ENCODE measurements at regions not wholly inside any gene's neighbourhood (a gene's known extent, or its start where the extent isn't known, plus 50 kb on each side); places are given as distances from the start of the nearest gene placed in this dataset.
"Not testable (repeated sequence)": the region's sequence is repeated elsewhere in the genome, so short reads cannot be mapped to it uniquely, and the experiment has no call there.

DNA sequence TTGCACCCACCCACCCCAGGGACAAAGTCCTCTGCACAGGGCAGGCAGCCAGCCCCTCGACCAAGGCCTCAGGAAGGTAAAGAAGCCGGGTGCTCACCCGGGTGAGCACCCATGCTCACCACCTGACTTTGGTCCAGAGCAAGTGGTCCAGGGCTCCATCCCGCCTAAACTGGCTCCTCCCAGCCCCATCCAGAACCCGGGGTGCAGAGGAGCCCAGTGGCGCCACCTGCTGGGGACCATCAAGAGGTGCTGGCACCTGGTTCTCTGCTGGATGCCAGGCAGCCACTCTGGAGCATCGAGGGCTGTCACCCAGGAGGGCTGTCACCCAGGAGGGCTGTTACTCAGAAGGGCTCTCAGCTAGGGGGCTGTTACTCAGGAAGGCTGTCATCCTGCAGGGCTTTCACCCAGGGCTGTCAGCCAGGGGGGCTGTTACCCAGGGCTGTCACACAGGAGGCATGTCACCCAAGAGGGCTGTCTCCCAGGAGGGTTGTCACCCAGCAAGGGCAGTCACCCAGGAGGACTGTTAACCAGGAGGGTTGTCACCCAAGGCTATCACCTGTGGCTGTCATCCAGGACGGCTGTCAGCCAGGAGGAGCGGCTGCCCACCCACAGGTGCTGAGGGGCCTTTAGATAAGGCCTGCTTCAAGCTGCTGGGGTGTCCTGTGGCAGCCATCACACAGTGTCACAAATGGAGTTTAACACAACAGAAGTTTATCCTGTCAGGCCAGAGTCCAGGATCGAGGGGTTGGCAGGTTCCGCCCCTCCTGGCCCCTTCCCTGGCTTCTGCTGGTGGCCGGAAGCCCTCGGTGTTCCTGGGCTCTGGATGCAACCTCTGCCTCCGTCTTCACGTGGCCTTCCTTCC lies 98.5 kb downstream of the TNFRSF13B start:
- H3K4me3 ChIP-seq (ENCODE audit: low read length): no peak overlapping the region
- DNase-seq (ENCODE audit: low read depth): peak; percentile 24
- TF ChIP-seq, protein P1, sequence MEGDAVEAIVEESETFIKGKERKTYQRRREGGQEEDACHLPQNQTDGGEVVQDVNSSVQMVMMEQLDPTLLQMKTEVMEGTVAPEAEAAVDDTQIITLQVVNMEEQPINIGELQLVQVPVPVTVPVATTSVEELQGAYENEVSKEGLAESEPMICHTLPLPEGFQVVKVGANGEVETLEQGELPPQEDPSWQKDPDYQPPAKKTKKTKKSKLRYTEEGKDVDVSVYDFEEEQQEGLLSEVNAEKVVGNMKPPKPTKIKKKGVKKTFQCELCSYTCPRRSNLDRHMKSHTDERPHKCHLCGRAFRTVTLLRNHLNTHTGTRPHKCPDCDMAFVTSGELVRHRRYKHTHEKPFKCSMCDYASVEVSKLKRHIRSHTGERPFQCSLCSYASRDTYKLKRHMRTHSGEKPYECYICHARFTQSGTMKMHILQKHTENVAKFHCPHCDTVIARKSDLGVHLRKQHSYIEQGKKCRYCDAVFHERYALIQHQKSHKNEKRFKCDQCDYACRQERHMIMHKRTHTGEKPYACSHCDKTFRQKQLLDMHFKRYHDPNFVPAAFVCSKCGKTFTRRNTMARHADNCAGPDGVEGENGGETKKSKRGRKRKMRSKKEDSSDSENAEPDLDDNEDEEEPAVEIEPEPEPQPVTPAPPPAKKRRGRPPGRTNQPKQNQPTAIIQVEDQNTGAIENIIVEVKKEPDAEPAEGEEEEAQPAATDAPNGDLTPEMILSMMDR (IDR thresholded peaks at IDR 0.05; ENCODE audit: insufficient read depth, low read depth, low read length, missing control alignments): peak; percentile 59

GRCh38 chr17:16872351-16873173 lies 99.4 kb downstream of the TNFRSF13B start:
- H3K4me3 ChIP-seq (ENCODE audit: low read length): no peak overlapping the region
- no peak for DNase-seq (ENCODE audit: low read depth)
- TF ChIP-seq, protein P1 (IDR thresholded peaks at IDR 0.05; ENCODE audit: insufficient read depth, low read depth, low read length, missing control alignments): no peak

DNA sequence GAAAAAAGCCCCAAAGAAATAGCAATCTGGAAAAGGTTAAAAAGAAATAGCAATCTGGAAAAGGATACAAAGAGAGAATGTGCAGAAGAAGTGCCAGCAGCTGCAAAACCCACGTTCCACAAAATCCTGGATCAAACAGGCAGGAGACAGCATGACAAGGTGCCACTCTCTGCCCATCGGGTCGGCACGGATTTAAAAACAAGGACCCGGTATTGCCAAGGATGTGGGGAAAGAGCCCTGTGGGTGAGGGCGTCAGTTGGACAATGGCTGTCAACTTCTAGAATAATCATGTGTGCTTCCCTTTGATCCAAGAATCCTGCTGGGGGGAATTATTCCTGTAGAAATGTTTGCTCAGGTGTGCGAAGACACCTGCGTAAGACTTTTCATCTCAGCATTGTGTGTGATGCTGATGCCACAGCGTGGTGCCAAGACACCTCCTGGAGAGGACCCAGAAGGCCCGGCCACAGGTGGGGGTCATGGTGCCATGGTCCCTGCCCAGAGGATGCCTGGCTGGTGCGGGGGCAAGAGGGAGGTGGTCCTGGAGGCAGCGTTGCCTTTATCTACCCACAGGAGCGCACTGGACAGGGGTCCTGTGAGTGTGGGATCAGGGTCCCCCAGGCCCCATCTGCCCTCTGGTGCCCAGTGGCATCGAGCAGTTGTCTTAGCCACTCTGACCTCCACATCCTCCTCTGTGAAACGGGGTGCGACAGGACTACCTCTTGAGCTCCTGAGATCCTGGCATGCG lies 100.3 kb downstream of the TNFRSF13B start:
- not testable (repeated sequence) for H3K4me3 ChIP-seq (ENCODE audit: low read length); DNase-seq (ENCODE audit: low read depth)

DNA sequence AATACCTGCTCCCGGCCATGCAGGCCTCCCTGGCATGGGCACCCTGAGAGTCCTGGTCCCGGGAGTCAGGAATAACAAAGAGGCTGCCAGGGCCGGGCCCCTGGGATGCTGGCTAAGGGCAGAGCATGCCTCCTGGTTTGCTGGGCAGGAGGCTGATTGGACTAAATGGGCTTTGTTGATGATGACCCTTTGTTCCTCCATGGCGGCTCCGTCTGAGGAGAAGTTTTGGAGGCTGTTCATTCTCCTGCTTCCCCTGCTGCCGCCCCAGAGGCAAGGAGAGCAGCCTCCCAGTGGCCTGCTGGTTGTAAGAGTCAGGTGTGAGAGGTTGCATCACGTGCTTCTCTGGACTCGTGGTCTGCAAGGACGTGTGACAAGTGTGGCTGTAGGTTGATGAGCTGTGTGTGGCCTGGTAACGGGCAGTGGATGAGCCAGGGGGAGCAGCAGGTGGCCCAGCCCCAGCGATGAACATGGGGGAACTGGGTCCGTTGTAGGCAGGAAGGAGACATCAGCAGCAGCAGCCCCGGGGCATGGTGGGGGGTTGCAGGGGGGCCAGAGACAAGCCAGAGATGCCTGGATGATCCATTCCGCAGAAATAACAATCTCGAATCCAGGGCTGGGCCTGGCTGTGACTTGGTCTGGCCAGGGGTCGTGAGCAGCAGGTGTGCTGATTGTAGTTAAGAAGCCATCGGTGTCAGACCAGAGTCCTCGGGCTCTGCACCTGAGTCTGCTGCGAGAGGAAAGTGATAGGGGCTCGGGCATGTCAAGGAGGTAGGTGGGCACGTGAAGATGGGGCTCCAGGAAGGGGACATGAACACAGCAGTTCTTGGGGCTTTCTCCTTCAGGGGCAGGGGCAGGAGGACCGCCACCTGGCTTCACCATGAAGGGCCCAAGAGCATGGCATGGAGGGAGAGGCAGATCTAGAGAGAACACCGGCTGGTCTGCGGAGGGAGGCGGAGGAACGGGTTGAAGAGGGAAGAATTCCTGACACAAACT lies 101.4 kb downstream of the TNFRSF13B start:
- DNase-seq (ENCODE audit: low read depth): no peak
- TF ChIP-seq, protein P1 (IDR thresholded peaks at IDR 0.05; ENCODE audit: insufficient read depth, low read depth, low read length, missing control alignments): no peak
- H3K4me3 ChIP-seq (ENCODE audit: low read length): no peak overlapping the region

- H3K4me3 ChIP-seq (ENCODE audit: low read length); DNase-seq (ENCODE audit: low read depth): not testable (repeated sequence)
Measured at GRCh38 chr17:16869531-16870252, 102.2 kb downstream of the TNFRSF13B start.

DNA sequence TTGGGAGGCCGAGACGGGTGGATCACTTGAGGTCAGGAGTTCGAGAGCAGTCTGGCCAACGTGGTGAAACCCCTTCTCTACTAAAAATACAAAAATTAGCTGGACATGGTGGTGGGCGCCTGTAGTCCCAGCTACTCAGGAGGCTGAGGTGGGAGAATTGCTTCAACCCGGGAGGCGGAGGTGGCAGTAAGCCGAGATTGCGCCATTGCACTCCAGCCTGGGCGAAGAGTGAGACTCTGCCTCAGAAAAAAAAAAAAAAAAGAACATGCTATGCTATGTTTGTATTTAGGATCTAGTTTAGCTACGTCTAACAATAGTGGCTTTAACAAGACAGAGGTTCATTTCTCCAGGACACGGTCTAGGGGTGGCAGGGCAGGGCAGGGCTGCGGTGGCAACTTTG lies 103.3 kb downstream of the TNFRSF13B start:
- not testable (repeated sequence) for H3K4me3 ChIP-seq (ENCODE audit: low read length)

GRCh38 chr17:16867545-16867944 lies 104.4 kb downstream of the TNFRSF13B start:
- not testable (repeated sequence) for DNase-seq (ENCODE audit: low read depth); H3K4me3 ChIP-seq (ENCODE audit: low read length)

More for the DNA sequence above, 103.3 kb downstream of the TNFRSF13B start:
- not testable (repeated sequence) for DNase-seq (ENCODE audit: low read depth)

GRCh38 chr17:16866841-16867240 lies 105.1 kb downstream of the TNFRSF13B start:
- not testable (repeated sequence) for DNase-seq (ENCODE audit: low read depth); H3K4me3 ChIP-seq (ENCODE audit: low read length)

Measured in epithelial cell of esophagus (primary cell).